SKM-1 (cell line): ENCODE measurements at regions not wholly inside any gene's neighbourhood (a gene's known extent, or its start where the extent isn't known, plus 50 kb on each side); places are given as distances from the start of the nearest gene placed in this dataset.
"Not testable (repeated sequence)": the region's sequence is repeated elsewhere in the genome, so short reads cannot be mapped to it uniquely, and the experiment has no call there.

Experiments used
- DNase-seq: peaks from one replicate; lab custom pipeline; 2025; ENCODE audit not compliant: unreplicated experiment; lab: John Stamatoyannopoulos, UW

GRCh38 chr20:11467436-11467835 is 450.3 kb upstream of the BTBD3 start:
- no peak for DNase-seq

- DNase-seq = no peak
These were observed 448.8 kb upstream of the BTBD3 start for GRCh38 chr20:11468880-11469279.

GRCh38 chr20:11469795-11470435 is 447.8 kb upstream of the BTBD3 start:
- no peak for DNase-seq

- DNase-seq = no peak
These were observed 443.7 kb upstream of the BTBD3 start for GRCh38 chr20:11473983-11474382.

GRCh38 chr20:11483697-11484096 is 434.0 kb upstream of the BTBD3 start:
- DNase-seq = no peak

- no peak for DNase-seq
These were observed 433.2 kb upstream of the BTBD3 start for GRCh38 chr20:11484479-11484878.

- DNase-seq = no peak
These were observed 425.3 kb upstream of the BTBD3 start for GRCh38 chr20:11492386-11492785.

GRCh38 chr20:11492846-11493245 is 424.8 kb upstream of the BTBD3 start:
- no peak for DNase-seq

- no peak for DNase-seq
These were observed 421.3 kb upstream of the BTBD3 start for GRCh38 chr20:11496380-11496779.

- no peak for DNase-seq
These were observed 420.1 kb upstream of the BTBD3 start for GRCh38 chr20:11497545-11497944.

GRCh38 chr20:11499101-11499634 is 418.5 kb upstream of the BTBD3 start:
- DNase-seq = no peak

- DNase-seq = peak; percentile 28
These were observed 415.6 kb upstream of the BTBD3 start for GRCh38 chr20:11502061-11502460.

- DNase-seq = no peak
These were observed 415.0 kb upstream of the BTBD3 start for GRCh38 chr20:11502671-11503070.

GRCh38 chr20:11509776-11510175 is 407.9 kb upstream of the BTBD3 start:
- DNase-seq = no peak

- DNase-seq = no peak
These were observed 405.9 kb upstream of the BTBD3 start for GRCh38 chr20:11511821-11512220.

- DNase-seq = not testable (repeated sequence)
These were observed 404.4 kb upstream of the BTBD3 start for GRCh38 chr20:11513241-11513745.

- DNase-seq = no peak
These were observed 401.2 kb upstream of the BTBD3 start for GRCh38 chr20:11516448-11516847.

GRCh38 chr20:11520596-11520995 is 397.1 kb upstream of the BTBD3 start:
- no peak for DNase-seq

- no peak for DNase-seq
These were observed 396.0 kb upstream of the BTBD3 start for GRCh38 chr20:11521476-11522365.

GRCh38 chr20:11522366-11522741 is 395.3 kb upstream of the BTBD3 start:
- no peak for DNase-seq

- DNase-seq = no peak
These were observed 388.6 kb upstream of the BTBD3 start for GRCh38 chr20:11529047-11529446.

GRCh38 chr20:11537032-11537431 is 380.7 kb upstream of the BTBD3 start:
- DNase-seq = no peak
